ENCODE measurements at regions not wholly inside any gene's neighbourhood (a gene's known extent, or its start where the extent isn't known, plus 50 kb on each side); places are given as distances from the start of the nearest gene placed in this dataset.

- DNase-seq (no peak), ATAC-seq (no peak)
- Histone ChIP-seq H3K4me1 (ENCODE audit: control insufficient read depth, insufficient read depth, low read length) (peaks cover 2% of the 10 kb centered on the region), H3K27ac (ENCODE audit: low read length) (no peak overlapping the region), H3K9me3 (ENCODE audit: control insufficient read depth, low read length) (no peaks in the 10 kb centered on the region), H3K4me3 (ENCODE audit: low read length) (no peak overlapping the region), H3K27me3 (ENCODE audit: control insufficient read depth, insufficient read depth) (no peaks in the 10 kb centered on the region)
- 78% methylated on average over 2 of the region's 2 CpGs for WGBS
- intact Hi-C loops (cut with DNase I) = loop anchor here (10.0 kb wide), 4 partner anchors 747 to 1257 kb away; partner anchors contain the start of gene BTG1 (in 1 of the 4)
Observed at GRCh38 chr12:91387461-91388134, 205.0 kb upstream of the DCN start.

- no peaks in the 10 kb centered on the region for H3K27me3 ChIP-seq (ENCODE audit: control insufficient read depth, insufficient read depth)
- ATAC-seq (no peak), DNase-seq (no peak)
- WGBS = 95% methylated on average over 2 of the region's 2 CpGs
- H3K4me1 ChIP-seq (ENCODE audit: control insufficient read depth, insufficient read depth, low read length) = peaks cover 2% of the 10 kb centered on the region
- no peak overlapping the region for H3K27ac ChIP-seq (ENCODE audit: low read length)
- H3K4me3 ChIP-seq (ENCODE audit: low read length) = no peak overlapping the region
- intact Hi-C loops (cut with DNase I) = loop anchor here (5.0 to 10.0 kb wide), 5 partner anchors 192 to 1260 kb away; partner anchors contain the start of gene BTG1 (in 1 of the 4)
- H3K9me3 ChIP-seq (ENCODE audit: control insufficient read depth, low read length) = no peaks in the 10 kb centered on the region
Observed at GRCh38 chr12:91384806-91385205, 202.2 kb upstream of the DCN start.

GRCh38 chr12:91384366-91384765 lies 201.7 kb upstream of the DCN start:
- H3K27me3 ChIP-seq (ENCODE audit: control insufficient read depth, insufficient read depth) = no peaks in the 10 kb centered on the region
- no peak for DNase-seq
- intact Hi-C loops (cut with DNase I) = loop anchor here (5.0 to 10.0 kb wide), 5 partner anchors 193 to 1260 kb away; partner anchors contain the start of gene BTG1 (in 1 of the 4)

GRCh38 chr12:91383099-91383498 lies 200.5 kb upstream of the DCN start:
- DNase-seq = no peak
- 59% methylated on average over 3 of the region's 3 CpGs for WGBS
- no peaks in the 10 kb centered on the region for H3K27me3 ChIP-seq (ENCODE audit: control insufficient read depth, insufficient read depth)
- intact Hi-C loops (cut with DNase I) = loop anchor here (5.0 to 10.0 kb wide), 5 partner anchors 194 to 1262 kb away; partner anchors contain the start of gene BTG1 (in 1 of the 4)
- no peak overlapping the region for H3K27ac ChIP-seq (ENCODE audit: low read length)
- no peak for ATAC-seq
- H3K9me3 ChIP-seq (ENCODE audit: control insufficient read depth, low read length) = no peaks in the 10 kb centered on the region
- peaks cover 2% of the 10 kb centered on the region for H3K4me1 ChIP-seq (ENCODE audit: control insufficient read depth, insufficient read depth, low read length)
- no peak overlapping the region for H3K4me3 ChIP-seq (ENCODE audit: low read length)

More at GRCh38 chr12:91384366-91384765, 201.7 kb upstream of the DCN start:
- no peak overlapping the region for H3K27ac ChIP-seq (ENCODE audit: low read length)
- no peaks in the 10 kb centered on the region for H3K9me3 ChIP-seq (ENCODE audit: control insufficient read depth, low read length)
- H3K4me1 ChIP-seq (ENCODE audit: control insufficient read depth, insufficient read depth, low read length) = peaks cover 2% of the 10 kb centered on the region
- 91% methylated on average over 1 of the region's 1 CpG for WGBS
- no peak for ATAC-seq
- H3K4me3 ChIP-seq (ENCODE audit: low read length) = no peak overlapping the region

GRCh38 chr12:91382081-91382543 lies 199.5 kb upstream of the DCN start:
- intact Hi-C loops (cut with DNase I) = loop anchor here (5.0 to 10.0 kb wide), 5 partner anchors 195 to 1263 kb away; partner anchors contain the start of gene BTG1 (in 1 of the 4)
- DNase-seq (peak; percentile 85 to 94 (median 87)), ATAC-seq (peak; percentile 85 to 89)
- Histone ChIP-seq H3K27me3 (ENCODE audit: control insufficient read depth, insufficient read depth) (no peaks in the 10 kb centered on the region), H3K27ac (ENCODE audit: low read length) (no peak overlapping the region), H3K4me1 (ENCODE audit: control insufficient read depth, insufficient read depth, low read length) (peaks cover 2% of the 10 kb centered on the region), H3K9me3 (ENCODE audit: control insufficient read depth, low read length) (no peaks in the 10 kb centered on the region), H3K4me3 (ENCODE audit: low read length) (peak overlapping the region; percentile 53)
- WGBS = 5% methylated on average over 4 of the region's 4 CpGs

GRCh38 chr12:91381309-91381804 lies 198.7 kb upstream of the DCN start:
- H3K9me3 ChIP-seq (ENCODE audit: control insufficient read depth, low read length) = no peaks in the 10 kb centered on the region
- H3K4me1 ChIP-seq (ENCODE audit: control insufficient read depth, insufficient read depth, low read length) = peaks cover 2% of the 10 kb centered on the region
- peak overlapping the region; percentile 37 for H3K27ac ChIP-seq (ENCODE audit: low read length)
- DNase-seq (peak; percentile 30 to 67 (median 53)), ATAC-seq (peak; percentile 94 to 95)
- intact Hi-C loops (cut with DNase I) = loop anchor here (5.0 to 10.0 kb wide), 5 partner anchors 196 to 1263 kb away; partner anchors contain the start of gene BTG1 (in 1 of the 4)
- H3K27me3 ChIP-seq (ENCODE audit: control insufficient read depth, insufficient read depth) = no peaks in the 10 kb centered on the region
- WGBS = 10% methylated on average over 11 of the region's 11 CpGs
- peak overlapping the region; percentile 53 for H3K4me3 ChIP-seq (ENCODE audit: low read length)

- Histone ChIP-seq H3K27me3 (ENCODE audit: control insufficient read depth, insufficient read depth) (no peaks in the 10 kb centered on the region), H3K4me3 (ENCODE audit: low read length) (no peak overlapping the region), H3K9me3 (ENCODE audit: control insufficient read depth, low read length) (no peaks in the 10 kb centered on the region), H3K4me1 (ENCODE audit: control insufficient read depth, insufficient read depth, low read length) (peaks cover 2% of the 10 kb centered on the region), H3K27ac (ENCODE audit: low read length) (no peak overlapping the region)
- ATAC-seq (no peak), DNase-seq (no peak)
- intact Hi-C loops (cut with DNase I) = loop anchor here (5.0 to 10.0 kb wide), 5 partner anchors 197 to 1264 kb away; partner anchors contain the start of gene BTG1 (in 1 of the 4)
- 43% methylated on average over 5 of the region's 5 CpGs for WGBS
Observed at GRCh38 chr12:91380631-91381030, 198.0 kb upstream of the DCN start.

- Histone ChIP-seq H3K9me3 (ENCODE audit: control insufficient read depth, low read length) (no peaks in the 10 kb centered on the region), H3K4me3 (ENCODE audit: low read length) (no peak overlapping the region), H3K27me3 (ENCODE audit: control insufficient read depth, insufficient read depth) (no peaks in the 10 kb centered on the region), H3K4me1 (ENCODE audit: control insufficient read depth, insufficient read depth, low read length) (peaks cover 2% of the 10 kb centered on the region), H3K27ac (ENCODE audit: low read length) (no peak overlapping the region)
- 89% methylated on average over 2 of the region's 2 CpGs for WGBS
- ATAC-seq = no peak
- intact Hi-C loops (cut with DNase I) = no loop called here
- DNase-seq = no peak
Observed at GRCh38 chr12:91379051-91379775, 196.6 kb upstream of the DCN start.

GRCh38 chr12:91377436-91377835 lies 194.8 kb upstream of the DCN start:
- H3K4me3 ChIP-seq (ENCODE audit: low read length) = no peak overlapping the region
- no peak for ATAC-seq
- intact Hi-C loops (cut with DNase I) = no loop called here
- 83% methylated on average over 3 of the region's 3 CpGs for WGBS
- no peaks in the 10 kb centered on the region for H3K9me3 ChIP-seq (ENCODE audit: control insufficient read depth, low read length)
- no peaks in the 10 kb centered on the region for H3K27me3 ChIP-seq (ENCODE audit: control insufficient read depth, insufficient read depth)
- no peaks in the 10 kb centered on the region for H3K4me1 ChIP-seq (ENCODE audit: control insufficient read depth, insufficient read depth, low read length)
- no peak for DNase-seq
- H3K27ac ChIP-seq (ENCODE audit: low read length) = no peak overlapping the region

- Histone ChIP-seq H3K27me3 (ENCODE audit: control insufficient read depth, insufficient read depth) (no peaks in the 10 kb centered on the region), H3K4me1 (ENCODE audit: control insufficient read depth, insufficient read depth, low read length) (no peaks in the 10 kb centered on the region), H3K27ac (ENCODE audit: low read length) (no peak overlapping the region), H3K4me3 (ENCODE audit: low read length) (no peak overlapping the region), H3K9me3 (ENCODE audit: control insufficient read depth, low read length) (no peaks in the 10 kb centered on the region)
- no peak for ATAC-seq
- 96% methylated on average over 2 of the region's 2 CpGs for WGBS
- intact Hi-C loops (cut with DNase I) = no loop called here
- no peak for DNase-seq
Observed at GRCh38 chr12:91373086-91373485, 190.5 kb upstream of the DCN start.
